NCI-H2107 (cell line): ENCODE measurements at regions not wholly inside any gene's neighbourhood (a gene's known extent, or its start where the extent isn't known, plus 50 kb on each side); places are given as distances from the start of the nearest gene placed in this dataset.
"Not testable (repeated sequence)": the region's sequence is repeated elsewhere in the genome, so short reads cannot be mapped to it uniquely, and the experiment has no call there.

Source experiments
- DNase-seq: peaks from one replicate; lab custom pipeline; 2025; lab: John Stamatoyannopoulos, UW

DNA sequence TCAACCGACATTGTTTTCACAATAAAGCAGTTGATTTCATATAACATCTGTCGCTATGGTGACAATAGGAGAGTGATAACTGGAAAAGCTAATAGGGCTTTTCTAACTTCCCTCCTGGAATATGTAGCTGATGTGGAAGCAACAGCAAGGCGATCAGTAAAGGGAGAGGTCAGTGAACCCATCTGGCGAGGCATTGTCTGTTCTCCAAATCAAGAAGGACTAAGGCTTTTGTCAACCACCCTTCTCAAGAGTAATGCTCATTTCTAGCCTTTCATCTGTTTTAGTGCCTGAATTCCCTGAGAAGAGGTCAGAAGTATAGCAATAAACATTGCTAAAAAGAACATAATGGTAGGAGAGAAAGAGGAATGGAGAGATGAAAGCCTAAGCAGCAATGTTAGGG lies 201.3 kb downstream of the AKAP7 start:
- DNase-seq, result no peak

GRCh38 chr6:131346896-131347295 lies 211.6 kb downstream of the AKAP7 start:
- DNase-seq, result not testable (repeated sequence)

DNA sequence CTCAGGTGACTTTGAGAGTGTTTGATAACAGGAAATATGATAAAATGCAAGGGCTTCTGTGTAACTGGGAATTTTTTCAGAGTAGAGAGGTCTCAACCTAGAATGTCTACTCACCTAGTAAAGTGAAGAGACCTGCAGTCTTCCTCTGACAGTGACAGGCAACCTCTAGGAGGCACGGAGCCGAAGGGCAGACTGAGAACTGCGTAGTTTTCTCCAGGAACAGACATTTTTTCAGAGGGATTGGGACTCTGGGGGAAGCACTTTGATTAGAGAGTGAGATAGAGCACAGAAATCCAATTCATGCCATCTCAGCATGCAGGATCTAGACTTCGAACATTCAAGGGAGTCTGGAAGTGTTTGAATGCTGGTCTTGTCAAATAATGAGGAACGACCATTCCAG lies 213.3 kb downstream of the AKAP7 start:
- no peak for DNase-seq

DNA sequence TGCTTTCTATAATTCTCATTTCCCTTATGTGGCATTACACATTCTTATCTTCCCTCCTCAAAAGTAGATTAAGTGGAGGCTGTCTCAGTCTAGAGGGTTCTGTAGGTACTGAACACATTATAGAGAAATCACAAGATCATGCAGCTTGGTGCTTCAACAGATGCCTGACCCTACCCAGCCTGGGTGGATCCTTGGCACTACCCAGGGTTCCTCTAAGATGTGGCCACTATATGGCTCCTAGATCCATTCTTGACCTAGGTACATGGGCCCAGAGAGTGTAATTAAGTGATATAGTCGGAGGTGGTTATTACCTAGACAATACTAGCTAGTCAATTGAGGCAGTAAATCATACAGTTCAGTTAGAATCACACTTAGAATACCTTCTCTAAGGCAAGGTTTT lies 213.9 kb downstream of the AKAP7 start:
- DNase-seq, result no peak

DNA sequence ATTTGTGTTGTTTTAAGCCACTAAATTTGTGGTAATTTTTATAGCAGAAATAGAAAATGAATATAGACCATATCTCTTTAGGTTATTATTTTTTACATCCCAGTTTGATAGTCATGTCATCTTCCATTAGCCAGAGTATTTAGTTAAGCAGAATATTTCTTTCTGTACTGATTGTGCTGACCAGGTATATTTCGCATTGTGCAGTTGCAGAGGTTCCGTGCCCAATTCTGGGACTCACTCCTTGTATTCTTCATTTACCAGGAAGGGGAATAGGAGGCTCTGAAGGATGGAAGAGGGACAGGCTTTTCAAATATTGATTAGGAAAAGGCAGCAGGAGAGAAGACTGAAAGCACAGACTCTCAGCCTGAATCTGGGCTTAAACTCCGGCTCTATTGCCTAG lies 217.8 kb downstream of the AKAP7 start:
- DNase-seq, result no peak

- no peak for DNase-seq
Observed at GRCh38 chr6:131353876-131354275, 218.6 kb downstream of the AKAP7 start.

GRCh38 chr6:131354356-131354755 lies 218.7 kb upstream of the ARG1 start:
- no peak for DNase-seq

DNA sequence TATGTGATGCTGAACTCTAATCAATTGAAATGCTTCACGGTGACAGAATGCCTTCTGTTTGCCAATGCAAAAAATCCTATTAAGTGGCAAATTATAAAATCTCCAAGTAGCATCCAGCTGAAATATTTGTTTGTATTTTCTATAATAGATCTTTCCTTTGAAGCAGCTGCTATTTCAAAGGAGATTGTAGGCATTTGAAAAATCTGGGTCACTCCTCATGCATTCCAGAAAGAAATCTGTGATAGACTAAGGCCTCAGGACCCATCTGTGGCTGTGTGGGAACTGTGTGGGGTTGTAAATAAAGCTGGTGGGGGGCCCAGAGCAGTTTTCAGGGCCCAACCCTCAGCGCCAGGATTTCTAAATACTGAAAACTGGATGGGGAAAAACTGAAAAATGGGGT lies 216.9 kb upstream of the ARG1 start:
- no peak for DNase-seq

- DNase-seq, result no peak
Observed at GRCh38 chr6:131357501-131357900, 215.5 kb upstream of the ARG1 start.

GRCh38 chr6:131362070-131362469 lies 211.0 kb upstream of the ARG1 start:
- DNase-seq, result no peak

DNA sequence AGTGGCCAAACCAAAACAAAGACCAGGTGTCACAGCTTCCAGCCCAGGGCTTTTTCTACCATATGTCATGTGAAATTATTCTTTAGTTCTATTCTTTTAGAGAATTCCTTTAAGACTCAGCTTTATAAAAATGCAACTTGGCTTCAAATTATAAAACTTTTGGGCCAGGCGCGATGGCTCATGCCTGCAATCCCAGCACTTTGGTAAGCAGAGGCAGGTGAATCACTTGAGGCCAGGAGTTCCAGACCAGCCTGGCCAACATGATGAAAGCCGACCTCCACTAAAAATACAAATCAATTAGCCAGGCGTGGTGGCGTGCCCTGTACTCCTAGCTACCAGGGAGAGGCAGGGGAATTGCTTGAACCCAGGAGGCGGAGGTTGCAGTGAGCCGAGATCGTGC lies 210.3 kb upstream of the ARG1 start:
- DNase-seq, result no peak

GRCh38 chr6:131363947-131364834 lies 208.8 kb upstream of the ARG1 start:
- DNase-seq, result no peak

DNA sequence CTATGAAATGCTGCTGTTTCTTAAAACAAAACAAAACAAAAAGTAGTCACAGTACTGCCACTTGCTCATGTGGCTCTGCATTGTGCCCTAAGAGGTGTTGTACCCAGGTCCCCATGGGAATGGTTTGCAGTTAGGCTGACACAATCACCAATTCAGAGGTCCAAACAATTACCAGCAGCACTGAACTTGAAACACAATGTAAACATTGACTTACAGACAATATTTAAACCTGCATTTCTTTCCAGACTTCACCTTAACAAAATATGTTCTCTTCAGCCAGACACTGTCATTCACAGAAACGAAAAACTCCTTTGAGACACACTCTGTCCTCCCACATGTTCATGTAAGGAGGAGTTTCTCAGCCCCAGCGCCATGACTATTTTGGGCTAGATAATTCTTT lies 206.8 kb upstream of the ARG1 start:
- DNase-seq, result no peak

DNA sequence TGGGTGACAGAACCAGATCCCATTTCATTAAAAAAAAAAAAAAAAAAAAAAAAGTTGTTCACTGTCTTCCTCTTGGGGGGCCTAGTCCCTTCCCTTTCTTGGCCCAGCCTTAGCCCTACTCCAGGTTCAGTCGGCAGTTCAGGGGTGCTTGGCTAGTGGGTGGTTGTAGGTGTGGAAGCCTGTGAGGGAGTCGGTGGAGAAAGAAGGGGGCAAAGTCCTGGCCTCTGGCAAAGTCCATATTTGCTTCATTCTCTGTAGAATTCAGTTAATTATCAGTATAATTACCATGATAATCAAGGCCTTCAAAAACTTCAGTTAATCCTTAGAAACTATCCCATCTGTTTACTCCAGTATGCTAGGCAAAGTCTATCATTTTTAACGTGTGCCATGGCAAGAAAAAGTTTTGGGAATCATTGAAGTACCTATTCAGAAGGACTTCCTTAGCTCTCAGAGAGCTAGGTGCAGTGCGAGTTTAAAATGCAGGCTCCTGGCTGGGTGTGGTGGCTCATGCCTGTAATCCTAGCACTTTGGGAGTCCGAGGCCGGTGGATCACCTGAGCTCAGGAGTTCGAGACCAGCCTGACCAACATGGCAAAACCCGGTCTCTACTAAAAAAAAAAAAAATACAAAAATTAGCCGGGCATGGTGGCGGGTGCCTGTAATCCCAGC lies 205.7 kb upstream of the ARG1 start:
- DNase-seq, result no peak

DNA sequence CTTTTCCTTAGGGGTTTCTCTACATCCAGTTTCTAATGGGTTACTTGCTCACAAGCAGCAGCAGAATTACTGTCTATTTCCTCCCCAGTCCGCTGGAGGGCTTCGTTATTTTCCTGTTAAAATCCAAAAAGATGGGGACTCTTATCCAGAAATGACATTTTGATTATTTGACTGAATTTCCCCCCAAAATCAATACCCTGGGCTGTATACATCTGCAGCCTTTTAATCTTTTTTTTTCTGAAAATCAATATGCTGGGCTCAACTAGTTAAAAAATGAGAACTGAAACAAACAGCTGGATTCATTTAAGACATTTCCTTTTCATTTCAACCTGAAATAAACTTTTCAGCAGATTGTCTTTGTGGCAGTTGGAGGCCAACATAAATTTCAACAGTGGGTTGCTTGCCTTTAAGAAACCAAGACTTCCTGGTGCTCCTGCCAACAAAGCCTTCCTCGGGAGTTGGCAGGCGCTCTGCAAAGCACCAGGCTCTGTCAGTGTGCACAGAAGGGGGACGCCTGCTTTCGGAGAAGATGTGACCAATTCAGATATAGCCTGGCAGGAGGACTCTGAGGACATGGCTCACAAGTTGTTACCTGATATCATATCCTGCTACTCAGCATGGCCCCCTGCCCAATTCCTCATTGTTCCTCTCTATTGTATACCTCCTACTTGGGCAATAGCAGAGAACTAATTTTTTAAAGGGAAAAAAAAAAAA lies 204.7 kb upstream of the ARG1 start:
- peak; percentile 20 for DNase-seq

DNA sequence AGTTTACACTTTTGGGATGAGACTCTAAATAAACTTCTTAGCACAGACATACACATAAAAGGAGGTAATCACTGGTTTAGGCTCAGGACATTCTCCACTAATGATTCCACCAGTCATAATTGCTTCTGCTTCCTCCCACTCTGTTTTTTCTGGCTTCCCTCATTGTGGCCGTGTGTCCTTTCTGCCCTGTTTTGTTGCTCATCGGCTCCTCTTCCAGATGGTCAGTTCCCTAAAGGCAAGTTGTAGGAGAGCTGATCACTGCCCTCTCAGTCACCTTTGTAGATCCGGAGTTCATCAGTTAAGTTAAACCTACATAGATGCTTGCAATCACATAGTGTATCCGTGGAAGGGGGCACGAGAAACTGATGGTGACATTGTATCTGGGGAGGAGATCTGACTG lies 200.5 kb upstream of the ARG1 start:
- DNase-seq, result no peak

DNA sequence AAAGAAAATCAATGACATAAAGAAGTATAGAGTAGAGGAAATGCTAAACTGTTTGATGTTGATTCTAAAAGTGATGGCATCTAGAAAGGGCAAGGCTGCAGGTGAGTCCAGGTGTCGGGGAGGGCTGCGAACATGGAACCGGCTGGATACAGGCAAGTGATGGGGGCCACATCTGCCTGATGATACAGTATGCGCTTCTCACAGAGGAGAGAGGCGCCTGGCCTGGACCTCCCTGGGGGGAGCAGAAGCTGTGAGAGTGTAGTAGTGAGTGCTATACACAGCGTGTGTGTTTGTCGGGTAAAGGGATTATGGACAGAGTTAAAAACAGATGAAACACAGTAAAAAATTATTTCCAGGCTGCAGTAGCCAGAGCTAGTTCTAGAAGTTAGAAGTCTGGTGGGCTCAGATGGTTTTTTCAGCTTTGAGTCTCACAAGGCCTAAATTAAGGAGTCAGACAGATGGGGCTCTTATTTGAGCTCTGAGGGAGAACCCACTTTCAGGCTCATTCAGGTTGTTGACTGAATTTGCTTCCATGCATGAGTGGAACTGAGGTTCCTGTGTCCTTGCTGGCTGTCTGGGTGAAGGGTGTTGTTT lies 195.8 kb upstream of the ARG1 start:
- no peak for DNase-seq

DNA sequence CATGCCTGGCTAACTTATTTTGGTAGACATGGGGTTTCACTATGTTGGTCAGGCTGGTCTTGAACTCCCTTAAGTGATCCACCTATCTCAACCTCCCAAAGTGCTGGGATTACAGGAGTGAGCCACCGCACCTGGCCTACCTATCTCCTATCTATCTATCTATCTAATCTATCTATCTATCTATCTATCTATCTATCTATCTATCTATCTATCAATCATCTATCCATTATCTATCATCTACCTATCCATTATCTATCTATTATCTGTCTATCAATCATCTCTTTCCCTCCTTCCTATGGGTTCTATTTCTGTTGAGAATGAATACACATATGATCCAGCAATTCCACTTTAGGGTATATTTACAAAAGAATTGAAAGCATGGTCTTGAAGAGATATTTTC lies 194.2 kb upstream of the ARG1 start:
- no peak for DNase-seq

- no peak for DNase-seq
Observed at GRCh38 chr6:131379948-131380347, 193.1 kb upstream of the ARG1 start.

GRCh38 chr6:131381052-131381708 lies 191.8 kb upstream of the ARG1 start:
- DNase-seq, result no peak

DNA sequence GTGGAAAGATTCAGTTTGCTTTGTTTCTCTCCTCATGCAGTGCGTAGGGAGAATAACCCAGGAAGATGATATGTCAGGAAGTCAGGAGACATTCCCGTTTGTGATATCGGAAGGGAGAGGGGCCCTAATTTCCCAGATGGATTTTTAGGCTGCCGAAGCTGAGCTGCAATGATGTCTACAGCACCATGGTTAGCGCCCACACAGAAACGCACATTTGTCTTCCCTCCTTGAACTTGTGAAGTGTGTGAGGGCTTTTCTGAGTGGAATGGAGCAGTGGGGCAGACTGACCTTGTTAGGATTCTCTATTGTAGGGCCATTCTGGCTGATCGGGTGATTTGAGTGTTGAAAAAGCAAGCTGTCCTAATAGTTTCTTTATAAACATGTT lies 191.3 kb upstream of the ARG1 start:
- DNase-seq, result no peak

GRCh38 chr6:131382631-131383030 lies 190.4 kb upstream of the ARG1 start:
- no peak for DNase-seq
